ENCODE measurements at regions not wholly inside any gene's neighbourhood (a gene's known extent, or its start where the extent isn't known, plus 50 kb on each side); places are given as distances from the start of the nearest gene placed in this dataset.

DNA sequence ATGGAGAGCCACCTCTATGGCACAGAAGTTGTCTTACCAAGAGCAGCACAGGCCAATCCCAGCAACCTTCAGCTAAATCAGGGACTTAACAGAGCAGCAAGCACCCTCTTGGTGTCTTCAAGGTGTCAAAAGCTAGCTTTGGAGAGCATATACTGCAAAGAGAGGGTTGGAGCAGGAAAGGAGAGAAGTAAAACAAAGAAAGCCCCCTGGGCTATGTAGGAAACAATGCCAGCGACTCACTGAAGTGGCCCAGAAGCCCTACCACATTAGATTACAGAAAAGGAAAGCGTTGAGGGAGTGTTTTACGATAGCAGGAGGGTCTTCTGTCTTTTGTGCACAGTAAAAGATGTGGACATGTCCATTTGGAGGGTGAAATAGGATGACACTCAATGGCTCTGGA, 233.4 kb downstream of the MREG start:
- H2AFZ ChIP-seq (ENCODE audit: low read length), result 0 out of 2 replicates have a peak overlapping the region, but pooled peaks have one; percentile 56
- no peaks in the 10 kb centered on the region for H3K79me2 ChIP-seq (ENCODE audit: control insufficient read depth in 1 of 2, insufficient read depth in 2 of 2, low read length in 2 of 2)
- no peak overlapping the region for H3K18ac ChIP-seq (ENCODE audit: extremely low read depth, low read length)
- no peak overlapping the region for H4K8ac ChIP-seq (ENCODE audit: extremely low read depth, insufficient read depth, low read length)
- H2AK5ac ChIP-seq (ENCODE audit: low read depth, low read length), result no peak overlapping the region
- no peak overlapping the region for H3K27ac ChIP-seq (ENCODE audit: low read depth, low read length)
- H3K23ac ChIP-seq (ENCODE audit: insufficient read length), result no peak overlapping the region
- H3K4me2 ChIP-seq (ENCODE audit: insufficient read depth in 1 of 2, low read depth in 2 of 2, low read length in 2 of 2), result no peak overlapping the region
- no peak overlapping the region for H4K5ac ChIP-seq (ENCODE audit: insufficient read length, low read depth, low read length)
- H3K4me1 ChIP-seq (replicated peaks in 1 of 4; ENCODE audit: control insufficient read depth in 3 of 4, insufficient read depth in 4 of 4, low read length in 3 of 4), result peaks cover 0 to 1% (median 0%) of the 10 kb centered on the region in 4 experiments; a peak in 1 of 7 replicates
- H4K20me1 ChIP-seq (replicated peaks in 1 of 2; ENCODE audit: control insufficient read depth in 1 of 2, insufficient read depth in 2 of 2, low read length in 2 of 2), result no peaks in the 10 kb centered on the region
- H2BK120ac ChIP-seq (replicated peaks; ENCODE audit: low read depth, low read length), result no peak overlapping the region
- ChIA-PET CTCF (ENCODE audit: partially characterized antibody) (no interaction called here), POLR2A (ENCODE audit: partially characterized antibody) (no interaction called here)
- H3K79me1 ChIP-seq (ENCODE audit: low read depth, low read length), result no peaks in the 10 kb centered on the region
- no peak for DNase-seq (ENCODE audit: low read depth in 1 of 2, low spot score in 2 of 2)
- H3K9me3 ChIP-seq (ENCODE audit: insufficient read depth in 2 of 2, low read depth in 1 of 2, low read length in 1 of 2), result no peaks in the 10 kb centered on the region
- no peak overlapping the region for H2BK20ac ChIP-seq (ENCODE audit: low read length)
- no peaks in the 10 kb centered on the region for H3K27me3 ChIP-seq (replicated peaks in 1 of 4; ENCODE audit: control insufficient read depth in 3 of 4, extremely low read depth in 1 of 4, insufficient read depth in 3 of 4, low read length in 3 of 4)
- H3K4me3 ChIP-seq (ENCODE audit: extremely low read depth in 1 of 4, insufficient read depth in 2 of 4, low read depth in 3 of 4, low read length in 4 of 4), result no peak overlapping the region
- H3K14ac ChIP-seq (ENCODE audit: insufficient read length), result no peak overlapping the region
- no peaks in the 10 kb centered on the region for H3K36me3 ChIP-seq (ENCODE audit: control insufficient read depth in 2 of 4, insufficient read depth in 4 of 4, low read length in 3 of 4)
- H3K56ac ChIP-seq (replicated peaks; ENCODE audit: insufficient read length, low read depth, low read length), result no peak overlapping the region
- no peaks in the 10 kb centered on the region for H3K23me2 ChIP-seq (ENCODE audit: low read depth, low read length)
- no peak overlapping the region for H4K91ac ChIP-seq (replicated peaks; ENCODE audit: insufficient read length, low read length)
- H2BK5ac ChIP-seq (ENCODE audit: low read depth, low read length), result no peak overlapping the region
- WGBS, 2 experiments (ENCODE audit: extremely low coverage in 1 of 2, insufficient coverage in 1 of 2, insufficient read length in 1 of 2, insufficient replicate concordance in 2 of 2, low coverage in 1 of 2, low lambda C conversion rate in 2 of 2, missing lambda C conversion rate in 1 of 2), result 81% methylated on average over 3 of the region's 3 CpGs; no CpG with 5 or more reads in 1 of the 2 experiments
- H3K9ac ChIP-seq (replicated peaks in 1 of 4; ENCODE audit: extremely low read depth in 1 of 4, low read depth in 3 of 4, low read length in 3 of 4), result no peak overlapping the region
- H2BK12ac ChIP-seq (ENCODE audit: low read depth, low read length), result no peak overlapping the region
- no peak for FAIRE-seq
- H2BK15ac ChIP-seq (ENCODE audit: low read length), result no peak overlapping the region
- H3K4ac ChIP-seq (replicated peaks; ENCODE audit: insufficient read length, low read depth, low read length), result no peak overlapping the region
- TF ChIP-seq CREB1 (IDR thresholded peaks at IDR 0.05), result no peak
- no peak for TF ChIP-seq TEAD4 (IDR thresholded peaks at IDR 0.05; ENCODE audit: low read depth, low read length)
- TF ChIP-seq SIX5 (IDR thresholded peaks at IDR 0.05; ENCODE audit: low read depth, low read length), result no peak
- TF ChIP-seq, protein P1, sequence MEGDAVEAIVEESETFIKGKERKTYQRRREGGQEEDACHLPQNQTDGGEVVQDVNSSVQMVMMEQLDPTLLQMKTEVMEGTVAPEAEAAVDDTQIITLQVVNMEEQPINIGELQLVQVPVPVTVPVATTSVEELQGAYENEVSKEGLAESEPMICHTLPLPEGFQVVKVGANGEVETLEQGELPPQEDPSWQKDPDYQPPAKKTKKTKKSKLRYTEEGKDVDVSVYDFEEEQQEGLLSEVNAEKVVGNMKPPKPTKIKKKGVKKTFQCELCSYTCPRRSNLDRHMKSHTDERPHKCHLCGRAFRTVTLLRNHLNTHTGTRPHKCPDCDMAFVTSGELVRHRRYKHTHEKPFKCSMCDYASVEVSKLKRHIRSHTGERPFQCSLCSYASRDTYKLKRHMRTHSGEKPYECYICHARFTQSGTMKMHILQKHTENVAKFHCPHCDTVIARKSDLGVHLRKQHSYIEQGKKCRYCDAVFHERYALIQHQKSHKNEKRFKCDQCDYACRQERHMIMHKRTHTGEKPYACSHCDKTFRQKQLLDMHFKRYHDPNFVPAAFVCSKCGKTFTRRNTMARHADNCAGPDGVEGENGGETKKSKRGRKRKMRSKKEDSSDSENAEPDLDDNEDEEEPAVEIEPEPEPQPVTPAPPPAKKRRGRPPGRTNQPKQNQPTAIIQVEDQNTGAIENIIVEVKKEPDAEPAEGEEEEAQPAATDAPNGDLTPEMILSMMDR (IDR thresholded peaks at IDR 0.05; ENCODE audit: control extremely low read depth in 1 of 3, insufficient read depth in 1 of 3, low read depth in 1 of 3, low read length in 3 of 3), result no peak
- no peak for TF ChIP-seq ATF2 (IDR thresholded peaks at IDR 0.05; ENCODE audit: low read length)
- TF ChIP-seq SIRT6 (IDR thresholded peaks at IDR 0.05; ENCODE audit: low read length), result no peak
- TF ChIP-seq, protein P2, sequence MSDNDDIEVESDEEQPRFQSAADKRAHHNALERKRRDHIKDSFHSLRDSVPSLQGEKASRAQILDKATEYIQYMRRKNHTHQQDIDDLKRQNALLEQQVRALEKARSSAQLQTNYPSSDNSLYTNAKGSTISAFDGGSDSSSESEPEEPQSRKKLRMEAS (IDR thresholded peaks at IDR 0.05), result no peak
- no peak for TF ChIP-seq CBX8 (IDR thresholded peaks at IDR 0.05; ENCODE audit: borderline replicate concordance, low read depth, low read length)
- no peak for TF ChIP-seq POU5F1 (IDR thresholded peaks at IDR 0.05; ENCODE audit: low read depth, low read length)
- TF ChIP-seq ZNF274 (IDR thresholded peaks at IDR 0.05; ENCODE audit: borderline replicate concordance, extremely low read depth, low read length), result no peak
- TF ChIP-seq TAF1 (IDR thresholded peaks at IDR 0.05; ENCODE audit: low read depth, low read length), result no peak
- no peak for TF ChIP-seq BCL11A (IDR thresholded peaks at IDR 0.05; ENCODE audit: low read depth in 2 of 2, low read length in 2 of 2)

Data from H1 (cell line).